Activated CD4-positive, alpha-beta T cell treated with anti-CD3 and anti-CD28 coated beads for 24 hours (primary cell): ENCODE measurements at regions not wholly inside any gene's neighbourhood (a gene's known extent, or its start where the extent isn't known, plus 50 kb on each side); places are given as distances from the start of the nearest gene placed in this dataset.
A peak's percentile ranks its signal among the peaks of the same experiment; 100 is the strongest.
"Not testable (repeated sequence)": the region's sequence is repeated elsewhere in the genome, so short reads cannot be mapped to it uniquely, and the experiment has no call there.

ENCODE experiments used
- DNase-seq, 2 donors: peaks; one replicate each; pipeline ENCODE4 v3.0.0-alpha.2; 2020; ENCODE audit warnings: low read depth in 2 of 2

DNA sequence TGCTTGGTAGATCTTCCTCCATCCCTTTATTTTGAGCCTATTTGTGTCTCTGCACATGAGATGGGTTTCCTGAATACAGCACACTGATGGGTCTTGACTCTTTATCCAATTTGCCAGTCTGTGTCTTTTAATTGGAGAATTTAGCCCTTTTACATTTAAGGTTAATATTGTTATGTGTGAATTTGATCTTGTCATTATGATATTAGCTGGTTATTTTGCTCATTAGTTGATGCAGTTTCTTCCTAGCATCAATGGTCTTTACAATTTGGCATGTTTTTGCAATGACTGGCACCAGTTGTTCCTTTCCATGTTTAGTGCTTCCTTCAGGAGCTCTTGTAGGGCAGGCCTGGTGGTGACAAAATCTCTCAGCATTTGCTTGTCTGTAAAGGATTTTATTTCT is 72.4 kb downstream of the HNRNPD start:
- not testable (repeated sequence) for DNase-seq

DNA sequence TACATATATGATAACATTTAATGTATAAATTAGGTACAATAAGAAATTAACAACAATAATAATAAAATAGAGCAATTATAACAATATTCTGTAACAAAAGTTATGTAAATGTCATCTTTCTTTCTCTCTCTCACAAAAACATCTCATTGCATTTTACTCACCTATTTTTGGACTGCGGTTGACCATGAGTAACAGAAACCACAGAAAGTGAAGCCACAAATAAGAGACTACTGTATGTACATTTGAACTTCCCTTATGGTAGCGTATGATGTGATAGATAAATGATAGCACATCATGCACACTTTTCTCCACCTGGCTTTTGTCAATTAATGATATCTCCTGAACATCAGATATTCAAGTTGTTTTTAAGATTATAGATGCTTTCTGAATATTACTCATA is 80.5 kb downstream of the HNRNPD start:
- no peak for DNase-seq

DNA sequence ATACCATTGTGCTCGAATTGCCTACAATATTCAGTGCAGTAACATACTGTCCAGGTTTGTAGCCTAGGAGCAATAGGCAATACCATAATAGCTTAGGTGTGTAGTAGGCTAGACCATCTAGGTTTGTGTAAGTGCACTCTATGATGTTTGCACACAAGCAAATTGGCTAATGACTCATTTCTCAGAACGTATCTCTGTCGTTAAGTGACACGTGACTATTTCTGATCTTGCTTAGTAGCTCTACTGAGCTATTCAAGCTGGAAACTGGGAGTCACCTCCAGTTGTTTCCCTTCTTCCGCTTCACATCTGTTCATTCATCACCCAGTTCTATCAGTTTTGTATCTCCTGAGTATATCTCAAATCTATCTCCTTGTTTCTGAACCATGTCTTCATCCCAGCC is 86.1 kb downstream of the HNRNPD start:
- DNase-seq: no peak

DNA sequence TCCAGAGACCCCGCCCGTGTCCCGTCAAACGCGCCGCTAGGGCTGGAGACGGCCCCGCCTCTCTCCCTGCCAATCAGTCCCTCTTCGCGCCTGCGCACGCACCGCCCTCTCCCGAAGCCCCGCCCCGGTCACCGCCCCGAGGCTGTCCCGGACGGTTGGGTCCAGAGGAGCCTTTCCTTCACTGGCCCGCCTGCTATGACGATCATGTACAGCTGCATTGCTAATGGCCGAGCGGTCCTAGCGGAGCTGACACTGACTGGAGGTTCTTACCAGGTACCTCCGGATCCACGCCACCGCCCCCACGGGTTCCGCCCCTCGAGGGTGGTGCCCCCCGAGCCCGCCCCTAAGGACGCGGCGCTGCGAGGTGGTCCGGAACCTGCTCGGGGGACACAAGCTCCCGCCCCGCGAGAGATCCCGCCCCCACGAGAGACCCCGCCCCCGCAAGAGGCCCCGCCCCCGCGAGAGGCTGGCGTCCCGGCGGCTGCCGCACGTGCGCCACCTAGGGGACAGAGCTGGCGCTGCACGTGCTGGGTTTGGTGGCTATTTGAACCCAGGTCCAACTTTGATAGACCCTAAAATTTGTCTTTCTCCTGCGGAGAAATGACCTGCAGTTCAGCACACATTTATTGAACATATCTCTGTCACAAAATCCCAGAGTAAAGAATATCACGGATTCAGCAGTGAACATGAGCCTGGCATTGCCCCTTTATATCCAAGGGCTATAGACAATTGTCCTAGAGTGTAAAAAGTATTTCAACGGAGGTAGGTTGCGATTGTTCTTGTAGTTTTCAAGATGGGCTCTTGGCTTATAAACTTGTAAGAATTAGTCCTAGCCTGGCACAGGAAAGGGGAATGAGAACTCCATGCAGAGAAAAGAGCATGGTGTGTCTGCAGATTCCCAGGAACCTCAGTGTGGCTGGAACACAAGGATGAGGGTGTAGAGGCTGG is 88.7 kb downstream of the HNRNPD start:
- DNase-seq: peak; percentile 99

DNA sequence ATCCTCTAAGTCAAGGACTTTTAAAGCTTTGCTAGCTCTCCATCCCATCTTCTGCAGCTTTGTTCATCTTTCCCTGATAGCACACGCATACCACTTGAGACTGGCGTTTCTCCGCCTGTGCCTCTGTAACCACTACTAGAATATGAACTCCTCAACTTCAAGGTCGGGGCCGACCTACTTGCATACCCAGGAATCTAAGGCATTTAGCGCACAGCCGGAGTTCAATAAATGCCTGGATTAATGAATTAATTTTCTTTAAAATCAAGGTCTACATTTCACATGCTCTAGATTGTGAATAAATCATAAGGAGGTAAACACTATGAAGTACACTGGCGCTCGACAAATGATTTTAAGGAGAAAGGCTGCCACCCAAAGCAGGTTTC is 89.3 kb downstream of the HNRNPD start:
- DNase-seq: no peak

DNA sequence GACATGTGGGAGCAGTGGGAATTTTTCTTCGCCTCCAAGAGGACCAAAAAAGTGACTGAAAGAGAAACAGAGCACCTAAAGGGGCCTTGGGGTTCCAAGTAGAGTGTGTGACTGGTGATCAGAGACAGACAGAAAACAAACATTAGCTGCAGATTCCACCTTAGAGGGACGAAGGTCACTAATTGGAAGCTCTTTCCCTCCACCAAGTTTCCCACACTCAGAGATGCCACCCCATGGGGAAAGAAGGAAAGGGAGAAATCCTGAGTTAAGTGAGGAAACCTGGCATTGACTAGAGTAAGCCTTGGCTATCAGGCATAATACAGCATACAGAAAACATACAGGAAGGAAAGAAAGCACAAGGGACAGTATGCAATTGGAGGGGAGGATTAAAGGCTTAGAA is 90.9 kb downstream of the HNRNPD start:
- DNase-seq: no peak

DNA sequence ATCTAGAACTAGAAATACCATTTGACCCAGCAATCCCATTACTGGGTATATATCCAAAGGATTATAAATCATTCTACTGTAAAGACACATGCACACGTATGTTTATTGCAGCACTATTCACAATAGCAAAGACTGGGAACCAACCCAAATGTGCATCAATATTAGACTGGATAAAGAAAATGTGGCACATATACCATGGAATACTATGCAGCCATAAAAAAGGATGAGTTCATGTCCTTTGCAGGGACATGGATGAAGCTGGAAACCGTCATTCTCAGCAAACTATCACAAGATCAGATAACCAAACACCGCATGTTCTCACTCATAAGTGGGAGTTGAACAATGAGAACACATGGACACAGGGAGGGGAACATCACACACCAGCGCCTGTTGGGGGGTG is 94.2 kb downstream of the HNRNPD start:
- not testable (repeated sequence) for DNase-seq

DNA sequence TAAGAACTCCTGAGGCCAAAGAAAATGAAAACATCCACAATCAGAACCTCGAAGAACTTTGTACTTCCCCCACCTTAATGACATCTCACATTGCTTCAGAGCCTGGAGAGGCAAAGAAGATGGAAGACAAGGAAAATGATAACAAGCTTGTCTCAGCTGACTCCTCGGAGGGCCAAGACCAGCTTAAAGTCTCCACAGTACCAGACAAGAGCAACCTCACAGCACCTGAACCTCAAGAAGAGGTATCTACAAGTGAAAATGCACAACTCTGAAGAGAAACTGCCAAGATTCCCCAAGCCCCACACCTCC is 97.5 kb downstream of the HNRNPD start:
- DNase-seq: no peak

DNA sequence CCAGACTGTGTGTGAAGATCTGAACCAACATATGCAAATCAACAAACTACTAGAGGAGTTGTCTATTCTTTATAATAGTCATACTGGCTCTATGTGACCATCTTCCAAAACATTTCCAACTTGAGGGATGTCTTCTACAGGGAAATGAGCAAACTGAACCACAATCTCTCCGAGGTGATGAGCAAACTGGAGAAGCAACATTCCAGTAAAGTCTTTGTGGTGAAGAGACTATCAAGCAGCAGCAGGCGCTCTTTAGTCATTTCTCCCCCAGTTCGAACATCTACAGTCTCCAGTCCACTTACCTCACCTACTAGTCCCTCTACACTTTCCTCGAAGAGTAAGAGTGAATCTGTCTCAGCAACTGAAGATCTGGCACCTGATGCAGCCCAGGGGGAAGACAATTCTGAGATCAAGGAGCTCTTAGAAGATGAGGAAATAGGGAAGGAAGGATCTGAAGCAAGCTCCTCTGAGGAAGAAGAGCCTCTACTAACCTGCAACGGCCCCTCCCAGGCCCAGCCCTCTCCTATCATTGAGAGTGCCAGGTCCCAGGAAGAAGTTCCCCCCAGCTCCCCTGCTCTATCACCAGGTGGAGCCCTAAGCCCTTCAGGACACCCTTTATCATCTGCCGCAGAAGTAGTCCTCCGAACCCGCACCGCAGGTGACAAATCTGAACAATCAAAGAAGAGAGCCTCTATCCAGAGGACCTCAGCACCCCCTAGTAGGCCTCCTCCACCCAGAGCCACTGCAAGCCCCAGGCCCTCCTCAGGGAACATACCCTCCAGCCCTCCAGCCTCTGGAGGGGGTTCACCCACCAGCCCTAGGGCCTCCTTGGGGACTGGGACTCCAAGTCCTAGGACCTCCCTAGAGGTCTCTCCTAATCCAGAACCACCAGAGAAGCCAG is 98.1 kb downstream of the HNRNPD start:
- DNase-seq: no peak

DNA sequence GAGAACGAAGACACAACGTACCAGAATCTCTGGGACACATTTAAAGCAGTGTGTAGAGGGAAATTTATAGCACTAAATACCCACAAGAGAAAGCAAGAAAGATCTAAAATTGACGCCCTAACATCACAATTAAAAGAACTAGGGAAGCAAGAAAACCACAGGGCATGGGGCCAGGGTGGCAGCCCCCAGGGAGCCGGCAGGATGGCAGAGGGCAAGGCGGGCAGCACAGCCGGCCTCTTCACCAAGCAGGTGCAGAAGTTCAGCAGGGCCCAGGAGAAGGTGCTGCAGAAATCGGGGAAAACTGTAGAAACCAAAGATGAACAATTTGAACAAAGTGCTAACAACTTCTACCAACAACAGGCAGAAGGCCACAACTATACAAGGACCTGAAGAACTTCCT is 99.1 kb downstream of the HNRNPD start:
- not testable (repeated sequence) for DNase-seq

DNA sequence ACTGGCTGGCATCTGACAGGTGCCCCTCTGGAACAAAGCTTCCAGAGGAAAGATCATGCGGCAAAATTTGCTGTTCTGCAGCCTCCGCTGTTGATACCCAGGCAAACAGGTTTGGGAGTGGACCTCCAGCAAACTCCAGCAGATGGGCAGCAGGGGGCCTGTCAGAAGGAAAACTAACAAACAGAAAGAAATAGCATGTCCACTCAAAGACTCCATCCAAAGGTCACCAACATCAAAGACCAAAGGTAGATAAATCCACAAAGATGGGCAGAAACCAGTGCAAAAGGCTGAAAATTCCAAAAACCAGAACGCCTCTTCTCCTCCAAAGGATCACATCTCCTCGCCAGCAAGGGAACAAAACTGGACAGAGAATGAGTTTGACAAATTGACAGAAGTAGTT is 101.3 kb downstream of the HNRNPD start:
- DNase-seq: not testable (repeated sequence)

DNA sequence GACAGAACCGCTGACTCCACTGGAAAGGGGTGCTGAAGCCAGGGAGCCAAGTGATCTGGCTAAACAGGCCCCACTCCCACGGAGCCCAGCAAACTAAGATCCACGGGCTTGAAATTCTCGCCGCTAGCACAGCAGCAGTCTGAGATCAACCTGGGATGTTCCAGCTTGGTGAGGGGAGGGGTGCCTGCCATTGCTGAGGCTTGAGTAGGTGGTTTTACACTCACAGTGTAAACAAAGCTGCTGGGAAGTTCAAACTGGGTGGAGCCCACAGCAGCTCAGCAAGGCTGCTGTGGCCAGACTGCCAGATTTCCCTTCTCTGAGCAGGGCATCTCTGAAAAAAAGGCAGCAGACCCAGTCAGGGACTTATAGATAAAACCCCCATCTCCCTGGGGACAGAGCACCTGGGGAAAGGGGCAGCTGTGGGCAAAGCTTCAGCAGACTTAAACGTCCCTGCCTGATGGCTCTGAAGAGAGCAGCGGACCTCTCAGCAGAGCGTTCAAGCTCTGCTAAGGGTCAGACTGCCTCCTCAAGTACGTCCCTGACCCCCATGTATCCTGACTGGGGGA is 101.8 kb downstream of the HNRNPD start:
- not testable (repeated sequence) for DNase-seq

DNA sequence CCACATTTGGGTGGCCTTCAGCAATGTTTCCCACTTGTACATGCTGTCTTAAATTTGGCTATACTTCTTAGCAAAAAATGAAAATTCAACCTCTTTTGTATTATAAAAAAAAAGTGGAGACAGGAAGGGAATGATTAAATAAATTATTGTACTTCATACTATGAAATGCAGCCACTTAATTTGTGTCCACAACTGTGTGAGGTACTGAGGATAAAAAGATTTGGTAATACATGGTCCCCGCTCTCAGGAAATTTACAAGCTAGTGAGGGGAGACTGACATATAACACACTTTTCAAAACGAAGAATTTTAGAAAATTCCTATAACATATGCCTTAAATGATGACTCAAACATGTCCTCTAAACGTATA is 105.0 kb downstream of the HNRNPD start:
- no peak for DNase-seq

DNA sequence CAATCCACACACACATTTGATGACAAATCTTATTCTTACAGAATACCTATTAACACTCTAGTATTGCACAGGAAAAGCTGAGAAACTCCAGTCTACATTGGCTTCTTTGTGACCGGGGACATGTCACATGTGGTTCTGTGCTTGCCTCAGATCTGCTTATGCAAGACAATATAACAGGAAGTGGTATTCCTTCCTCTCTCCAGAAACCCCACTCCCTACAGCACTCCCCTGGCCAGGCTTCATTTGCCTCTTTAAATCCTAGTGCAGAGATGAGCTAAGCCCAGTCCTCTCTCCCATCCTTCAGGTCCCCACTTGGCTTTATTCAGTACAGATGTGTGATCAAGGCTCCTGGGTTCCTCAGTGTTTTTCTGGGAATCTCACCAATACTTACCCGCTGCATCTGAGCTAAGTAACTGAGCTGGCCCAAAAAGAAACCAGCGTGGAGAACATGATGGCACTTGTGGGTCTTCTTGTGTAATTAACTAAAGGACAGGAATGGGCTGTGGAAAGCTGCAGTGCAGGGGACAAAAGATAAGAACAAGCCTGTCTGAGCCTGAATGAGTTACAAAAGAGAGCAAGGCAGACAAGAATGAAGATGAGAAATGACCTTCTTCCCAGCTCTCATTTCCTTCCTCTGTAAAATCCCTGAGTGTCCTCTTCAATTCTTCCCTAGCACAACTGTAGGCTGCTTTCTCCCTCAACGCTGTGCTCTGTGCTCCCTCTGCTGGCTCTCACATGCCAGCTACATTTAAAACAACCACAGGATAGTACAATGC is 105.6 kb downstream of the HNRNPD start:
- DNase-seq: peak; percentile 15 to 22

DNA sequence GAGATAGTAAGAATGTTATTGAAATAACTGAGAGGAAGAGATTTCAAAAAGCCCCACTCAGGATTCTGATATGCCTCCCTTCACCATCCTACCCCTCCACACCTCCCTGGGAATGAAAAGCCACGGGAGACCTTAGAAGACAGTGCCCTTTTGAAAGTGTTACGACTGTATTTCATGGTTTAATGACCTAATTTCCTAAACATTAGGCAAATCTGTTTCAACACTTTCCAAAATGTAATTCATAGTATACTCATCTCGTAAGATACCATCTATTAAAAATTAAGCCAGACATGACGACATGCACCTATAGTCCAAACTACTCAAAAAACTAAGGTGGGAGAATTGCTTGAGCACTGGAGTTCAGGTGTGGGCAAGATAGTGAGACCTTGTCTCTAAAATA is 106.3 kb downstream of the HNRNPD start:
- no peak for DNase-seq

DNA sequence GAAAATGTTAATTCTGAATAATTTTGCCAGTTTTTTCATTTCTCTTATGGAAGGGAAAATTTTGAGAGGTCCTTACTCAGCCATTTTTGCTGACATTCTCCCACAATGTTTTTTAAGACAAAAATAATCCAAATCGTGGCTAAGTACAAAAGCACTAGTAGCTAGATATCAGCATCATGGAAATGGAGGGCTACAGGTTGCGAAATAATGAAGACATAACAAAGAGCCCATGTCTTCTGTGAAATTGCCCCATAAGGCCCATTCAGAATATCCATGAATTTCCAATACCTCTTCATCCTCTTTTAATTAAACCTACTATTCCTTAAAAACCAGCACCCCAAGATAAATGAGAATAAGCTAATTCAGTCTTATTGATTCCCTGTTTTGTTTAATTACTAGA is 107.4 kb downstream of the HNRNPD start:
- DNase-seq: no peak

DNA sequence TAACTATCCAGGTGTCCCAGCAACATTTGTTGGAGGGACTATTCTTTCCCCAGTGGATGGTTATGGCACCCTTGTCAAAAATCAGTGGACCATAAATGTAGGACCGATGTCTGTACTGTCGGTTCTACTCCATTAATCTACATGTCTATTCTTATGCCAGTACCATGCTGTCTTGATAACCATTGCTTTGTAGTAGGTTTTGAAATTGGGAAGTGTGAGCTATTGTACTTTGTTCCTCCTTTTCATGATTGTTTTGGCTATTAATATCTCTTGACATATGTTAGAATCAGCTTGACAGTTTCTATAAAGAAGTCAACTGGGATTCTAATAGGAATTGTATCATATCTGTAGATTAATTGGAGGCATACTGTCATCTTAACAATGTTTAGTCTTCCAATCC is 112.7 kb downstream of the HNRNPD start:
- no peak for DNase-seq

DNA sequence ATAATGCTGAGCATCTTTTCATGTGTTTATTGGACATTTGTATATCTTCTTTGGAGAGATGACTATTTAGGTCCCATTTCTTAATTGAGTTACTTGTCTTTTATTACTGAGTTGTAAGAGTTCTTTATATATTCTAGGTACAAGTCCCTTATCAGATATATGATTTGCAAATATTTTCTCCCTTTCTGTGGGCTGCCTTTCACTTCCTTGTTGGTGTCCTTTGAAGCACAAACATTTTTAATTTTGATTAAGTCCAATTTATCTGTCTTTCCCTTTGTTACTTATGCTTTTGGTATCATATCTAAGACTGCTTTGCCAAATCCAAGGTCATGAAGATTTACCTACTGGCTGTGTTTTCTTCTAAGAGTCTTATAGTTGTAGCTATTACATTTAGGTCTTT is 113.2 kb downstream of the HNRNPD start:
- DNase-seq: no peak

DNA sequence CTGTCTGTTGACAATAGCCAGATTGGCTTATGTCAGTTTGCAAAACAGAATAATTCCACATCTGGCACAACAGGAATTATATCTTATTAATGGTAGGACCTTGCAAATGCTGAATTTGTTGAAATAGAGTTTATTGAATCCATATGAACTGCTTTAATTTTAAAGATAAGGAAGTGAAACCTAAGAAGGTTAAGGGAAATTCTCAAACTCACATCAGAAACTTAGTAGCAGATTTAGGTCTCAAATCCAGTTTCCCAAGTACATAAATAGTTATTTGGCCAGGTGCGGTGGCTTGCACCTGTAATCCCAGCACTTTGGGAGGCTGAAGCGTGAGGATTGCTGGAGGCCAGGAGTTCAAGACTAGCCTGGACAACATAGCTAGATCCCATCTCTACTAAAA is 117.1 kb downstream of the HNRNPD start:
- no peak for DNase-seq

DNA sequence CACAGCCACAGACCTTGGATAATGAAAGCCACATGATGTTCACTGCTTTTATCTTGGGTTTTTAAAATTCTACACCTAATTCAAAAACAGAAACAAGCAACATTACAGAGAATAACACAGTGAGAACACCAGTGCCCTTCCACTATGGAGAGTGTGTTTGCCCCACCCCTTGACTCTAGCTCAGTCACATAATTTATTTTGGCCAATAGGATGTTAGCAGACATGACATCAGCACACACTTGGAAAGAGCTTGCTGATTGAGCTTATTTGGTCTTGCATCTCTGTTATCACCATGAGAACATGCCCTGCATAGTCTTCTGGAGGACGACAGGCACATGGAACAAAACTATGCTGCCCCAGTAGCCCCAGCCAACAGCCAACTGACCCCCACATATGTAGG is 118.1 kb downstream of the HNRNPD start:
- no peak for DNase-seq

DNA sequence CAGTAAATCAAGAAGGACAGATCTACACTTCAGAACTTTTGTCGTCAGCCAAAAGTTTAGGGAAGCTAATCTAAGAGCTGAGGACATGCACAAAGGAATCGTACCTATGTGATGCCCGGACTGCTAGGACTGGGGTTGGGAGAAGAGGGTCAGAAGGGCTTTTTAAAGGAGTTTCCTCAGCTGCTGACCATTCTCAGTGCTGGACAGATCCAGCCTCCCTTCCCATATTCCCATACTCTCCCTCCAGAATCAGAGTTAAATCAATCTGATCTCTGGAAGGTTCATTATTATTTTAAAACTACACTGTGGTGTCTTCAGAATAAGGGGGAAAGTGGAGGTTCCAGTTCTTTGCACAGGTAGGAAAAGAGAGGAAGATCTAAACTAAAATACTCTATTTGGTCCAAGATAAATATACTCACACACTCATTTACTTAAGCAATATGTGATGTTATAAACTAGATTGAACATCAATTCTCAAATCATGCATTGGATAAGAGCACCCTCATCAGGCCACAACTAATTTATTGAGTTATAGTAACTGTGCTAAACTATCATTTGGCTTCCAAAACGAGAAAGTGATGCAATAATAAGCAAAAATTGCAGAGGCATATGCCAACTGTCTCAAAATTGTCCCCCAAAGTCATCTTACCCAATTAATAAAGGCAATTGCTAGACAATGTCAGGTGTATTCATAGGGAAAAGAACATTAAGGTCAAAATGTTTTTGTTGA is 124.7 kb downstream of the HNRNPD start:
- DNase-seq: no peak
